CD4-positive, alpha-beta T cell treated with Interleukin-1 beta for 1 hour (primary cell): ENCODE measurements at regions not wholly inside any gene's neighbourhood (a gene's known extent, or its start where the extent isn't known, plus 50 kb on each side); places are given as distances from the start of the nearest gene placed in this dataset.
"Not testable (repeated sequence)": the region's sequence is repeated elsewhere in the genome, so short reads cannot be mapped to it uniquely, and the experiment has no call there.

Experiments
- DNase-seq, 2 donors: peaks; one replicate each; pipeline ENCODE4 v3.0.0-alpha.2; 2020 to 2022

- DNase-seq, result no peak
These were observed 49.9 kb upstream of the CAPRIN1 start for GRCh38 chr11:34001557-34002064.

GRCh38 chr11:33999393-33999792 lies 52.1 kb upstream of the CAPRIN1 start:
- DNase-seq, result no peak

GRCh38 chr11:33997584-33998251 lies 53.8 kb upstream of the CAPRIN1 start:
- DNase-seq, result no peak

DNA sequence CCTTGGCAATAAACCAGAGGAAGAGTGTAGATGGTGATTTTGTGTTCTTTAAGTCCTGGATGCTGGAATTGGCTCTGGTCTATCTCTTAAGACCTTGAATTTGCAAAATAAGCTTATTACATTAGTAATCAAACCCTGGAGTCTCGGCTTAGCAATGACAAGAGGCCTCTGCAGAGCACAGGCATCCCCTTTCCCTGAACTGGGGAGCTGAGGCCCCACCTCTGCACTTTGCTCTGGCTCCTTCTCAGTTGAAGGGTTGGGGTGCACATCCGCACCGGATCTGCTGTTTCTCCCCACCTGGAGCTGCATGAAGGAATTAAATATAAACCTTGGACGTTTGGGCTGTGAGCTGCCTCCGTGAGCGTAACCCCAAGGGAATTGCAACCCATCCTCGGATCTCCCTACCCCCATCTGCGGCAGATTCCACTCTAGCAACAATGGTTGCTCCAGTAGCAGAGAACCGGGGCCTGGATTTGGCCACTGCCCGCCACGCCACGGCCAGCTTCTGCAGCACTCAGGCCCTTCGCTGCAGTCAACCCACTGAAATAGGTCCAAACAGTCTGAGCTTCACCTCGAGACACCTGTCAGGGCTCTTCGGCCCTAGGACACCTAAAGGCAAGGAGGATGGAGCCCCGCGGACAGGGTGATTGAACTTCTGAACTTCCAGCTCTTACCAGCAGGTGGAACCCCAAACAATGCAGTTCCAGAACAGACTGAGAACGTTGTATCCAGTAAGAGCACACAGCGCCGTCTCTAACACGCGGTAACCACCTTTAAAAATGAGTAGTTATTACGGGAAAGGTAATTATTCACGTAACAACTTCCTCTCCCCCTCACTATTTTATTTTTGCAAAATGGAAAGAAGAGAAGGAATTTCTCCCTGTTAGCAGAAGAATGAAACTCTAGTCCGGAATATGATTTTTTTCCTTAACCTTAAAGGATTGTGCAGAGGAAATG lies 54.8 kb upstream of the CAPRIN1 start:
- peak; percentile 75 to 82 for DNase-seq

GRCh38 chr11:33994937-33995336 lies 56.6 kb upstream of the CAPRIN1 start:
- no peak for DNase-seq

DNA sequence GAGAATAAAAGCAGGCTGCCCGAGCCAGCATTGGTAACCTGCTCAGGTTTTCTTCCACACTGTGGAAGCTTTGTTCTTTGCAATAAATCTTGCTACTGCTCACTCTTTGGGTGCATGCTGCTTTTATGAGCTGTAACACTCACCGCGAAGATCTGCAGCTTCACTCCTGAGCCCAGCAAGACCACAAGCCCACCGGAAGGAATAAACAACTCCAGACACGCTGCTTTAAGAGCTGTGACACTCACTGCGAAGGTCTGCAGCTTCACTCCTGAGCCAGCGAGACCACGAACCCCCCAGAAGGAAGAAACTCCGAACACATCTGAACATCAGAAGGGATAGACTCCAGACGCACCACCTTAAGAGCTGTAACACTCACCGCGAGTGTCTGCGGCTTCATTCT lies 60.4 kb upstream of the CAPRIN1 start:
- DNase-seq, result not testable (repeated sequence)

- not testable (repeated sequence) for DNase-seq
These were observed 61.4 kb upstream of the CAPRIN1 start for GRCh38 chr11:33990131-33990530.

DNA sequence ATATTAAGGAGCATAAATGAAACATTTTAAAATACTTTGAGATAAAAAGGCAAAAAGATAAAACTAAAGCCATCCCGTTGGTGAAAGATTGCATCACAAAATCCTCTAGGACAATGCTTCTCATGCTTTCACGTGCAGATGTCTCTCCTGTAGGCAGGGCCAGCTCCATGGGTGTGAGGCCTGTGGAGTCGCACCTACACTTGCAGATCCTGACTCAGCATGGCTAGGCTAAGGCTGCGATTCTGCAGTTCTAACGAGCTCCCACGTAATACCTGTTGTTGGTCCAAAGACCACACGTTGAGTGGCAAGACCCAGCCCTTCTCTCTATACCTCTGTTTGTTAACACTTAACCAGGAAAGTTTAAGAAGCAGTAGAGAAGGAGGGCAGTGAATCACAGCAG lies 62.1 kb upstream of the CAPRIN1 start:
- DNase-seq, result no peak

DNA sequence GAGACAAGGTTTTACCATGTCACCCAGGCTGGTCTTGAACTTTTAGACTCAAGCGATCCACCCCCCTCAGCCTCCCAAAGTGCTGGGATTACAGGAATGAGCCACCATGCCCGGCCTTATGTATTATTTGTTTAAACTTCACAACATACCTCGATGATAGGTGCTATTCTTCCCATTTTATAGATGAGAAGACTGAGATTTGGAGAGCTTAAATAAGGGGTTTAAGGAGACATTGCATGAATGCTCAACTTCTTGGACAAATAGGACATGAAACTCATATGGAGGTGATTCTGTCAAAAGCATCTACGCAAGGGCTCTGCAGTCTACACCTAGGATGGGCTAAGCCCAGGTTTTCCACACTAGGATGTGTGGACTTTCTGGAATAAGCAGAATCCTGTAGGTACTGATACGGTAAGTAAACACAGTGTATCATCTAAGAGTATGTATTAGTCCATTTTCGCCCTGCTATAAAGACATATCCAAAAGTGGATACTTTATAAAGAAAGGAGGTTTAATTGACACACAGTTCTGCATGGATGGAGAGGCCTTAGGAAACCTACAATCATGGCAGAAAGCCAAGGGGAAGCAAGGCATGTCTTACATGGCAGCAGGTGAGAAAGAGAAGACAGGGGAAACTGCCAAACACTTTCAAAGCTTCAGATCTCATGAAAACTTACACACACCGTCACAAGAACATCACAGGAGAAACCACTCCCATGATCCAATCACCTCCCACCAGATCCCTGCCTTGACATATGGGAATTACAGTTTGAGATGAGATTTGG lies 62.8 kb upstream of the CAPRIN1 start:
- DNase-seq, result no peak

GRCh38 chr11:33987975-33988580 lies 63.5 kb upstream of the CAPRIN1 start:
- peak; percentile 75 to 78 for DNase-seq

DNA sequence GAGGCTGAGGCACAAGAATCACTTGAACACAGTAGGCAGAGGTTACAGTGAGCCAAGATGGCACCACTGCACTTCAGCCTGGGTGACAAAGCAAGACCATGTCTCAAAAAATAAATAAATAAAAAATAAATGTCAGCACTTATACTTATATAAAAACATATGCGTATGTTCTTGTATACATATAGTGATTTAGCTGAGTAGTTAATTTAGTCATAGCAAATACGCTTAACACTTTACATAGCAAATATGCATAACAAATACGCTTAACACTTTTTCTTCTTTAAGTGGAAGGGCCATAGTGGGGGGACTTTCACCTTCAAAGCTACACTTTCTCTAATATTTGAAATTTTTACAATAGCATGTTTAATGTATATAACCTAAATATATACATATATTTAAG lies 64.0 kb upstream of the CAPRIN1 start:
- DNase-seq, result no peak

GRCh38 chr11:33986597-33987501 lies 64.7 kb upstream of the CAPRIN1 start:
- not testable (repeated sequence) for DNase-seq

GRCh38 chr11:33984682-33985389 lies 66.7 kb upstream of the CAPRIN1 start:
- DNase-seq, result no peak

GRCh38 chr11:33982661-33983060 lies 68.9 kb upstream of the CAPRIN1 start:
- DNase-seq, result no peak

DNA sequence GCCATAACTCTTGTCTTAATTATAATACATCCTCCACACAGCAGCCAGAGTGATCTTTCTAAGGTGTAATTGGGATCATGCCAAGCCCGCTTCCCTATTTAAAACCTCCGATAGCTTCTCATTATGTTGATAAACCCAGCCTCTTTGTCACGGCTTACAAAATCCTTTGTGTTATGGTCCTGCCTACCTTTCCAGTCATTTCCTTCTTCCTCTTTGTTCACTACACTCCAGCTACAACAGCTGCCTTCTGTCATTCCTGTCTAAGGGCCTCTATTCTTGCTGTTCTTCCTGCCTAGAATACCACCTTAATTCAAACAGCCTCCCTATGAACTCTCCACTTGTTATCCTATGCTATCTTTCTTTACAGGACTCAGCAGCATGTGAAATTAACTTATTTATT lies 70.6 kb upstream of the CAPRIN1 start:
- DNase-seq, result no peak

DNA sequence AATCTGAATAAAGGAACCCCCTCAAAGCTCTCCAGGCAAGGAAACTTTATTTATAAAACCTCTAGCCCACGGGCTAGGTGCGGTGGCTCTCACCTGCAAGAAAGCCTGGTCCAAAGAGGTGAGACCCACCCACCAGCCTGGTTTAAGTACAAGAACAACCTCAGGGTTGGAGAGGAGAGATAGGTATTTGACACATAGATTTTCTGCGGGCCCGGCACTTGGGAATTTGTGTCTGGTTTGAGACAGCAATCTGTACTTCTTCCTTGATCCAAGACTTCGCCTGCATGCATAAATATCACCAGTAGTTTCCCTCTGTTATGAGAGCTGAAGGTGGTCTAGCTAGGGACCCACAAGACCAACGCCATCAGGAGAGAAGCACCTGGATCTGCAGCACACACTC lies 73.2 kb upstream of the CAPRIN1 start:
- no peak for DNase-seq

GRCh38 chr11:33977676-33978075 lies 73.9 kb upstream of the CAPRIN1 start:
- DNase-seq, result no peak

DNA sequence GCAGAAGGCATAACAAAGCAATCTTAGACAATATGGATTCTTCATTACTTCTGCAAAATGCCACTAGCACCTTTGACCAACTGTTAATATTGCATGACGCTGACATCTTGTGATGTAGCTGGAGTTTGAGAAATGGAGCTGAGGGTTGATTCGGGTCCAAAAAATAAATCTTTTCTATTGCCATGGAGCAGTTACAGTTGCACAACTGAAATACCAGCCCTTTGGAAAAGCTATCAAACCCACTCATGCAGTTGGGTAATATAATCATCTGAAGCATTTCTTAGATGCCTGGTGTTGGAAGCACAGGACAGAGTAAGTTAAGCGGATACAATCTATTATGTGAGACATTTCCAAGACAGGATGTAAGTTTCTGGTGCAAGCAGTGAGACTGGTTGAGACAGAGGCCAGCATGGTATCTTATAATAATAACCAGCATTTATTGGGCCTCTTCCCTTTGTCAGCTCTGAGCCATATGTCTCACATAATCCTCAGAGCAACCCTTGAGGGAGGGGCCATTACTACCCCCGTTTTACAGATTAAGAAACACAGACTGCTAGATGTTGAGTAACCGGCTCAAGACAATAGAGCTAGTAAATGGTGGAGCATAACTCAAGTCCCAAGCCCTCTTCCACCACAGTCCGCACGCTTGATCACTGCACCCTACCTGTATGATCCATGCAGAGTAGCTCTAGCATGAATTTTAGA lies 74.9 kb upstream of the CAPRIN1 start:
- DNase-seq, result no peak

GRCh38 chr11:33974804-33975203 lies 76.7 kb upstream of the CAPRIN1 start:
- DNase-seq, result no peak

DNA sequence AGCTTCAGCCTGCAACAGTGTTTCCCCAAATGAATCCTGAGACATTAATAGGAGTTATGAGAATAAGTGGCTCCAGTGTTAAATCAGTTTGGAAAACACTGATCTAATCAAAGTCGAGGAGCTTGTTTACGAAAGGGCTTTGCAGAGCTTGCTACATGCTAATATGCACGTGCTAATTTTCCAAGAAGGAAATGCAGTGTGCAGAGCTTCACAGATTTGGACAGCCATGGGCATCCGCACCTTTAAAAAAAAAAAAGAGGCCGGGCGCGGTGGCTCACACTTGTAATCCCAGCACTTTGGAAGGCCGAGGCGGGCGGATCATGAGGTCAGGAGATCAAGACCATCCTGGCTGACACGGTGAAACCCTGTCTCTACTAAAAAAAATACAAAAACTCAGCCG lies 79.7 kb upstream of the LMO2 start:
- not testable (repeated sequence) for DNase-seq
